ENCODE measurements at regions not wholly inside any gene's neighbourhood (a gene's known extent, or its start where the extent isn't known, plus 50 kb on each side); places are given as distances from the start of the nearest gene placed in this dataset.

GRCh38 chr4:14865804-14866203 lies 136.5 kb upstream of the CPEB2 start:
- no peak overlapping the region for H3K56ac ChIP-seq (replicated peaks; ENCODE audit: insufficient read length, low read depth, low read length)
- no peak overlapping the region for H2AK5ac ChIP-seq (ENCODE audit: low read depth, low read length)
- no peak overlapping the region for H3K4me3 ChIP-seq (ENCODE audit: extremely low read depth in 1 of 4, insufficient read depth in 2 of 4, low read depth in 3 of 4, low read length in 4 of 4)
- no peak overlapping the region for H2BK15ac ChIP-seq (ENCODE audit: low read length)
- no peak overlapping the region for H2BK20ac ChIP-seq (ENCODE audit: low read length)
- FAIRE-seq (no peak), DNase-seq (ENCODE audit: low read depth in 1 of 2, low spot score in 2 of 2) (no peak)
- no peak overlapping the region for H3K9ac ChIP-seq (replicated peaks in 1 of 4; ENCODE audit: extremely low read depth in 1 of 4, low read depth in 3 of 4, low read length in 3 of 4)
- H3K18ac ChIP-seq (ENCODE audit: extremely low read depth, low read length) = no peak overlapping the region
- no peaks in the 10 kb centered on the region for H3K9me3 ChIP-seq (ENCODE audit: insufficient read depth in 2 of 2, low read depth in 1 of 2, low read length in 1 of 2)
- H3K4ac ChIP-seq (replicated peaks; ENCODE audit: insufficient read length, low read depth, low read length) = no peak overlapping the region
- H3K79me1 ChIP-seq (ENCODE audit: low read depth, low read length) = no peaks in the 10 kb centered on the region
- peaks cover 0 to 6% (median 0%) of the 10 kb centered on the region in 4 experiments; a peak in 1 of 7 replicates for H3K4me1 ChIP-seq (replicated peaks in 1 of 4; ENCODE audit: control insufficient read depth in 3 of 4, insufficient read depth in 4 of 4, low read length in 3 of 4)
- H3K4me2 ChIP-seq (ENCODE audit: insufficient read depth in 1 of 2, low read depth in 2 of 2, low read length in 2 of 2) = no peak overlapping the region
- H3K23me2 ChIP-seq (ENCODE audit: low read depth, low read length) = no peaks in the 10 kb centered on the region
- H4K20me1 ChIP-seq (replicated peaks in 1 of 2; ENCODE audit: control insufficient read depth in 1 of 2, insufficient read depth in 2 of 2, low read length in 2 of 2) = no peaks in the 10 kb centered on the region
- no peak overlapping the region for H2AFZ ChIP-seq (ENCODE audit: low read length)
- H2BK5ac ChIP-seq (ENCODE audit: low read depth, low read length) = no peak overlapping the region
- no peak overlapping the region for H2BK120ac ChIP-seq (replicated peaks; ENCODE audit: low read depth, low read length)
- POLR2A ChIA-PET (ENCODE audit: partially characterized antibody) = no interaction called here
- no peak overlapping the region for H3K23ac ChIP-seq (ENCODE audit: insufficient read length)
- no peak overlapping the region for H4K8ac ChIP-seq (ENCODE audit: extremely low read depth, insufficient read depth, low read length)
- H4K5ac ChIP-seq (ENCODE audit: insufficient read length, low read depth, low read length) = no peak overlapping the region
- H3K27ac ChIP-seq (ENCODE audit: low read depth, low read length) = no peak overlapping the region
- no peaks in the 10 kb centered on the region for H3K27me3 ChIP-seq (replicated peaks in 1 of 4; ENCODE audit: control insufficient read depth in 3 of 4, extremely low read depth in 1 of 4, insufficient read depth in 3 of 4, low read length in 3 of 4)
- H3K79me2 ChIP-seq (ENCODE audit: control insufficient read depth in 1 of 2, insufficient read depth in 2 of 2, low read length in 2 of 2) = no peaks in the 10 kb centered on the region
- no peak overlapping the region for H3K14ac ChIP-seq (ENCODE audit: insufficient read length)
- no peak overlapping the region for H2BK12ac ChIP-seq (ENCODE audit: low read depth, low read length)
- no peak overlapping the region for H4K91ac ChIP-seq (replicated peaks; ENCODE audit: insufficient read length, low read length)
- no peaks in the 10 kb centered on the region for H3K36me3 ChIP-seq (ENCODE audit: control insufficient read depth in 2 of 4, insufficient read depth in 4 of 4, low read length in 3 of 4)
- CTCF ChIA-PET (ENCODE audit: partially characterized antibody) = no interaction called here
- TF ChIP-seq KDM1A (IDR thresholded peaks at IDR 0.05; ENCODE audit: borderline replicate concordance, low read length) = no peak
- TF ChIP-seq TAF1 (IDR thresholded peaks at IDR 0.05; ENCODE audit: low read depth, low read length) = no peak
- no peak for TF ChIP-seq PHF8 (conservative IDR thresholded peaks at IDR 0.05; ENCODE audit: low read depth, low read length)
- TF ChIP-seq NRF1 (IDR thresholded peaks at IDR 0.05; ENCODE audit: low read depth, low read length) = no peak
- no peak for TF ChIP-seq HDAC2 (IDR thresholded peaks at IDR 0.05; ENCODE audit: borderline replicate concordance in 1 of 2, low read depth in 2 of 2, low read length in 2 of 2)
- TF ChIP-seq TBP (IDR thresholded peaks at IDR 0.05; ENCODE audit: low read depth, low read length) = no peak
- TF ChIP-seq NANOG (IDR thresholded peaks at IDR 0.05; ENCODE audit: insufficient read depth, low read depth, low read length, poor library complexity, severe bottlenecking) = no peak
- no peak for TF ChIP-seq HDAC6 (IDR thresholded peaks at IDR 0.05; ENCODE audit: low read depth, low read length)
- no peak for TF ChIP-seq CTCF (IDR thresholded peaks at IDR 0.05; ENCODE audit: control extremely low read depth in 1 of 3, insufficient read depth in 1 of 3, low read depth in 1 of 3, low read length in 3 of 3)
- TF ChIP-seq SIN3A (conservative IDR thresholded peaks at IDR 0.05 in 1 of 2, IDR thresholded peaks at IDR 0.05 in 1 of 2; ENCODE audit: low read depth in 1 of 2, low read length in 2 of 2) = no peak
- no peak for TF ChIP-seq POLR2A (IDR thresholded peaks at IDR 0.05; ENCODE audit: control extremely low read depth in 1 of 2, low read depth in 2 of 2, low read length in 2 of 2)
- TF ChIP-seq, protein P1, sequence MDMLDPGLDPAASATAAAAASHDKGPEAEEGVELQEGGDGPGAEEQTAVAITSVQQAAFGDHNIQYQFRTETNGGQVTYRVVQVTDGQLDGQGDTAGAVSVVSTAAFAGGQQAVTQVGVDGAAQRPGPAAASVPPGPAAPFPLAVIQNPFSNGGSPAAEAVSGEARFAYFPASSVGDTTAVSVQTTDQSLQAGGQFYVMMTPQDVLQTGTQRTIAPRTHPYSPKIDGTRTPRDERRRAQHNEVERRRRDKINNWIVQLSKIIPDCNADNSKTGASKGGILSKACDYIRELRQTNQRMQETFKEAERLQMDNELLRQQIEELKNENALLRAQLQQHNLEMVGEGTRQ (IDR thresholded peaks at IDR 0.05; ENCODE audit: low read length) = no peak

Measured in H1 (cell line).